Esophagus muscularis mucosa (tissue), 4 donors: ENCODE measurements at regions not wholly inside any gene's neighbourhood (a gene's known extent, or its start where the extent isn't known, plus 50 kb on each side); places are given as distances from the start of the nearest gene placed in this dataset.
A peak's percentile ranks its signal among the peaks of the same experiment; 100 is the strongest.

Experiments
- DNase-seq: peaks from one replicate; pipeline ENCODE4 v3.0.0-alpha.2; 2017; ENCODE audit errors: extremely low spot score
- H3K27ac ChIP-seq, 4 donors: fragments of 200-600 bp; sonication (generic); replicated peaks in 1 of 4; 1 replicate in 3 of 4; 2 replicates in 1 of 4; pipeline ENCODE4 v1.5.1; 2016 to 2019; ENCODE audit warnings: mild to moderate bottlenecking in 1 of 4
- H3K27me3 ChIP-seq, 4 donors: fragments of 200-600 bp; sonication (generic); one replicate each; pipeline versions ENCODE4 v1.5.1 to v1.6.0; 2016 to 2019
- H3K36me3 ChIP-seq, 4 donors: fragments of 200-600 bp; sonication (generic); one replicate each; pipeline ENCODE4 v1.5.1; 2016 to 2019
- H3K4me1 ChIP-seq, 4 donors: fragments of 200-600 bp; sonication (generic); one replicate each; pipeline ENCODE4 v1.5.1; 2016 to 2019
- H3K4me3 ChIP-seq, 4 donors: fragments of 200-600 bp; sonication (generic); 1 replicate in 2 of 4; 2 replicates in 2 of 4; pipeline ENCODE4 v1.5.1; 2016 to 2019; ENCODE audit warnings: mild to moderate bottlenecking in 4 of 4, moderate library complexity in 1 of 4
- H3K9me3 ChIP-seq, 4 donors: fragments of 200-600 bp; sonication (generic); 1 replicate in 3 of 4; 2 replicates in 1 of 4; pipeline ENCODE4 v1.5.1; 2016 to 2019
- EP300 ChIP-seq: sonication (generic); formaldehyde crosslinking; IDR thresholded peaks from one replicate; pipeline ENCODE4 v1.6.1; 2017; ENCODE audit warnings: antibody characterized with exemption
- POLR2A ChIP-seq: fragments of 450-650 bp; IDR thresholded peaks from one replicate; pipeline ENCODE4 v1.6.1; 2017; ENCODE audit warnings: antibody characterized with exemption, moderate library complexity, mild to moderate bottlenecking, low read depth
- POLR2AphosphoS5 ChIP-seq, 2 donors: sonication (generic); formaldehyde crosslinking; IDR thresholded peaks; one replicate each; pipeline ENCODE4 v1.6.1; 2017; ENCODE audit warnings: antibody characterized with exemption in 2 of 2
- WGBS: methylation state at CpG from one replicate; pipeline ENCODE4 v1.1.5; 2018; 5-methylcytosine and 5-hydroxymethylcytosine counted together
- intact Hi-C: fragments of 100-400 bp; cut with DNase I; formaldehyde crosslinking; loops from one replicate; pipeline ENCODE4 v1.15.1; 2023
- TF ChIP-seq, protein P1 (sequence below), 3 experiments: fragments of 200-600 bp in 2 of 3; fragments of 450-650 bp in 1 of 3; sonication (generic) in 2 of 3; IDR thresholded peaks; one replicate each; pipeline ENCODE4 v1.5.1; 2017 to 2019; ENCODE audit warnings: antibody characterized with exemption in 3 of 3, mild to moderate bottlenecking in 2 of 3, moderate library complexity in 1 of 3

- Histone ChIP-seq H3K9me3 (no peaks in the 10 kb centered on the region), H3K4me1 (no peaks in the 10 kb centered on the region), H3K36me3 (no peaks in the 10 kb centered on the region), H3K27me3 (peaks cover 0 to 11% (median 0%) of the 10 kb centered on the region in 4 donors), H3K27ac (no peak overlapping the region), H3K4me3 (no peak overlapping the region)
- intact Hi-C loops: no loop called here
- no peak for DNase-seq
- no peak for TF ChIP-seq POLR2AphosphoS5 (IDR thresholded peaks at IDR 0.05)
- no peak for TF ChIP-seq POLR2A
- TF ChIP-seq, protein P1, sequence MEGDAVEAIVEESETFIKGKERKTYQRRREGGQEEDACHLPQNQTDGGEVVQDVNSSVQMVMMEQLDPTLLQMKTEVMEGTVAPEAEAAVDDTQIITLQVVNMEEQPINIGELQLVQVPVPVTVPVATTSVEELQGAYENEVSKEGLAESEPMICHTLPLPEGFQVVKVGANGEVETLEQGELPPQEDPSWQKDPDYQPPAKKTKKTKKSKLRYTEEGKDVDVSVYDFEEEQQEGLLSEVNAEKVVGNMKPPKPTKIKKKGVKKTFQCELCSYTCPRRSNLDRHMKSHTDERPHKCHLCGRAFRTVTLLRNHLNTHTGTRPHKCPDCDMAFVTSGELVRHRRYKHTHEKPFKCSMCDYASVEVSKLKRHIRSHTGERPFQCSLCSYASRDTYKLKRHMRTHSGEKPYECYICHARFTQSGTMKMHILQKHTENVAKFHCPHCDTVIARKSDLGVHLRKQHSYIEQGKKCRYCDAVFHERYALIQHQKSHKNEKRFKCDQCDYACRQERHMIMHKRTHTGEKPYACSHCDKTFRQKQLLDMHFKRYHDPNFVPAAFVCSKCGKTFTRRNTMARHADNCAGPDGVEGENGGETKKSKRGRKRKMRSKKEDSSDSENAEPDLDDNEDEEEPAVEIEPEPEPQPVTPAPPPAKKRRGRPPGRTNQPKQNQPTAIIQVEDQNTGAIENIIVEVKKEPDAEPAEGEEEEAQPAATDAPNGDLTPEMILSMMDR (IDR thresholded peaks at IDR 0.05): no peak
- no peak for TF ChIP-seq EP300
- WGBS: 71% methylated on average over 3 of the region's 3 CpGs
These were observed 156.6 kb upstream of the PRSS1 start for GRCh38 chr7:142592664-142593063.

DNA sequence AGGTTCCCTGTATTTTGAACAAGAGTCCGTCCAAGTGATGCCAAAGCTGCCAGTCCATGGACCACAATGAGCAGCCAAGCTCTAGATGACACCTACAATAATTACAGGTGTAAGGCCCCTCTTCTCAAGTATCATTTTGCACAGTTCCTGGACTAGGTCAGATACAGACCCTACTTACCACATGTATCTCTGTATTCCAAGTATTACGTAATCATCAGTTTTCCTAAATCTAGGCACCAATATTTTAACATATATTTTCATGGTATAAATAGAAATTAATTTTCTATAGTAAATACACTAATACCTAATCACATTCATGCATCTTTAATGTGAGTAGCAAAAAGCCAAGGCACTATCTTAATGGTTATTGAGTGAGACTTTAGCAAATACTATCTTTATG, 157.0 kb upstream of the PRSS1 start:
- Histone ChIP-seq H3K27me3 (peaks cover 0 to 7% (median 0%) of the 10 kb centered on the region in 4 donors), H3K36me3 (no peaks in the 10 kb centered on the region), H3K4me1 (no peaks in the 10 kb centered on the region), H3K4me3 (no peak overlapping the region), H3K9me3 (no peaks in the 10 kb centered on the region), H3K27ac (no peak overlapping the region)
- DNase-seq: no peak
- no peak for TF ChIP-seq POLR2AphosphoS5 (IDR thresholded peaks at IDR 0.05)
- no peak for TF ChIP-seq POLR2A
- TF ChIP-seq, protein P1 (IDR thresholded peaks at IDR 0.05): no peak
- no peak for TF ChIP-seq EP300
- 92% methylated on average over 2 of the region's 2 CpGs for WGBS
- intact Hi-C loops: no loop called here

DNA sequence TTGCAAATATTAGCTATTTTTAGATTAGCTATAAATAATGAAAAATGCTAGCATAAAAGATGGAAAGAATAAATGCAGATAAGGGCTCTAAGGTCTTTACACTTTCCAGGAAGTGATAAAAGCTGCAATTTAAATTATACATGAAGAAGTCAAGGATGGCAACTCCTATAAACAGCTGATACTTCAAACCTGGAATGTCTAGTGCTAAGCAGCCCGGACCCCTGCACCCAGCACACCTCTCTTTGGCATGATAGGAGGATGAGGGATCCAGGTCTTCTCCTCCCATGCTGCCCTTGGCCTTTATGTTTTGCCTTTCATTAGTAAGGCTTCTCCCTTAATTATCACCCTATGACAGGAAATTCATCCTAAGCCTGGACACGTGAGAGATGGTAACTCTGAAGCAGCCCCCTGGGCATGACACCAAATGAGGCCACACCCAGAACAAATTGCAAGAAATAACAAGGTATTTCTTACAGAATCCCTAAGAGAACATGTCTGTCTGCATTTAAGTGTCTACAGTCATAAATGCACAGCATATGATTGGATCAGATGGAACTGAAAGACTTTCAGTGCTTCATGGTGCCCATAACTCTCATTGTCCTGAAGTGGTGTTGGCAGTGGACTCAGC, 158.3 kb upstream of the PRSS1 start:
- intact Hi-C loops: no loop called here
- WGBS: 72% methylated on average over 2 of the region's 2 CpGs
- no peak for TF ChIP-seq EP300
- TF ChIP-seq, protein P1 (IDR thresholded peaks at IDR 0.05): no peak
- no peak for TF ChIP-seq POLR2A
- TF ChIP-seq POLR2AphosphoS5 (IDR thresholded peaks at IDR 0.05): no peak
- Histone ChIP-seq H3K4me3 (no peak overlapping the region), H3K36me3 (no peaks in the 10 kb centered on the region), H3K9me3 (no peaks in the 10 kb centered on the region), H3K27me3 (peaks cover 0 to 4% (median 0%) of the 10 kb centered on the region in 4 donors), H3K4me1 (no peaks in the 10 kb centered on the region), H3K27ac (no peak overlapping the region)
- no peak for DNase-seq

DNA sequence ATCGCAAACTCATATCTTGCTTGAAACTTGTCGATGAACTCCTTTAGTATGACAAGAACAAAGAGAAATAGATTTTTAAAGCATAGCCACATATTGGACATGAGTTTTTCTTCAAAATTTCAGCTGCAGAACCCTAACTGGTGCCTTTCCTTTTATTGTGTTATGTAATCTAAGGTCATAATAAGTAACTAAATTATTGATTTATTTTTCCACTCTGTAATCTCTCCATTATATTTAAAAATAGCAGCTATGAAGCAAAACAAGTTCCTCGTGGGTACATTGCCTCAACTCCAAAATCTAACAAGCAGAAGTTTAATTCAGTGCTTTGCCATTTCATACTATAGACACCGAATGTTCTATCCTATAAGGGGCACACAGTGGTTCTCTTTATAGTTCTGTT, 159.2 kb upstream of the PRSS1 start:
- no peaks in the 10 kb centered on the region for H3K9me3 ChIP-seq
- H3K36me3 ChIP-seq: no peaks in the 10 kb centered on the region
- H3K4me1 ChIP-seq: no peaks in the 10 kb centered on the region
- intact Hi-C loops: no loop called here
- DNase-seq: no peak
- no peak overlapping the region for H3K27ac ChIP-seq
- no peak overlapping the region for H3K4me3 ChIP-seq
- TF ChIP-seq POLR2AphosphoS5 (IDR thresholded peaks at IDR 0.05): no peak
- TF ChIP-seq, protein P1 (IDR thresholded peaks at IDR 0.05): no peak
- TF ChIP-seq POLR2A: no peak
- no peak for TF ChIP-seq EP300
- WGBS: 82% methylated on average over 4 of the region's 4 CpGs
- H3K27me3 ChIP-seq: peaks cover 0 to 4% (median 0%) of the 10 kb centered on the region in 4 donors

- Histone ChIP-seq H3K27ac (no peak overlapping the region), H3K9me3 (no peaks in the 10 kb centered on the region), H3K36me3 (no peaks in the 10 kb centered on the region), H3K4me1 (peaks cover 0 to 4% (median 0%) of the 10 kb centered on the region in 4 donors), H3K27me3 (no peaks in the 10 kb centered on the region), H3K4me3 (no peak overlapping the region)
- intact Hi-C loops: no loop called here
- WGBS: 56% methylated on average over 5 of the region's 5 CpGs
- no peak for DNase-seq
- no peak for TF ChIP-seq POLR2A
- TF ChIP-seq POLR2AphosphoS5 (IDR thresholded peaks at IDR 0.05): no peak
- TF ChIP-seq, protein P1 (IDR thresholded peaks at IDR 0.05): peak in 1 of 3 experiments; percentile 15
- TF ChIP-seq EP300: no peak
These were observed 161.6 kb upstream of the PRSS1 start for GRCh38 chr7:142587578-142588191.
